ENCODE measurements at regions not wholly inside any gene's neighbourhood (a gene's known extent, or its start where the extent isn't known, plus 50 kb on each side); places are given as distances from the start of the nearest gene placed in this dataset.

GRCh38 chr5:101686536-101687157 is 609.4 kb downstream of the SLCO4C1 start:
- TF ChIP-seq TAF1 (IDR thresholded peaks at IDR 0.05; ENCODE audit: borderline replicate concordance, low read depth, low read length) (no peak), POLR2A (IDR thresholded peaks at IDR 0.05; ENCODE audit: low read depth, low read length) (no peak), POLR2AphosphoS5 (IDR thresholded peaks at IDR 0.05; ENCODE audit: low read depth, low read length) (no peak)
